GM12878 (cell line): ENCODE measurements at regions not wholly inside any gene's neighbourhood (a gene's known extent, or its start where the extent isn't known, plus 50 kb on each side); places are given as distances from the start of the nearest gene placed in this dataset.

Experiments used
- ATAC-seq: fragments of 200-7000 bp; cut with Tn5 transposase; 3 replicates; pipeline ENCODE4 v1.9.1; 2020; ENCODE audit warnings: mild to moderate bottlenecking, moderate library complexity
- BruUV-seq: library from RNA; stranded (reverse); fragments of 400-500 nt; replicated peaks from 2 replicates; lab custom pipeline; 2021; lab: Mats Ljungman, UMichigan
- CTCF ChIA-PET: fragments of 300-600 bp; sonication (Branson Sonifier 250); formaldehyde crosslinking; extraction: SDS; loops from one replicate; lab custom pipeline; 2021; ENCODE audit warnings: inconsistent platforms; lab: Yijun Ruan, JAX
- POLR2A ChIA-PET: fragments of 350-600 bp; formaldehyde crosslinking; extraction: SDS; loops from one replicate; lab custom pipeline; 2021; ENCODE audit warnings: inconsistent platforms; lab: Charles Lee
- RAD21 ChIA-PET: fragments of 300-600 bp; sonication (Branson Sonifier 250); formaldehyde crosslinking; loops from one replicate; lab custom pipeline; 2023; ENCODE audit warnings: antibody characterized with exemption; ENCODE audit not compliant: unreplicated experiment; lab: Charles Lee
- SMC1A ChIA-PET: fragments of 300-600 bp; sonication (Branson Sonifier 250); formaldehyde crosslinking; loops from one replicate; lab custom pipeline; 2023; ENCODE audit not compliant: unreplicated experiment, uncharacterized antibody; lab: Charles Lee
- DNase-seq: peaks from one replicate; pipeline ENCODE4 v3.0.0-alpha.2; 2011; ENCODE audit warnings: low read depth, low spot score
- FAIRE-seq: peaks from 3 replicates; lab custom pipeline; 2011; peaks lifted over from hg19 to GRCh38; lab: Jason Lieb, UNC
- H2AFZ ChIP-seq: 2 replicates; pipeline ENCODE4 v1.6.0; 2011; ENCODE audit warnings: low read depth, low read length, control low read depth; ENCODE audit not compliant: control insufficient read depth
- H3K27ac ChIP-seq: 2 replicates; pipeline ENCODE4 v1.5.1; 2011; ENCODE audit warnings: control low read depth; ENCODE audit not compliant: control insufficient read depth, insufficient read depth
- H3K27me3 ChIP-seq, 2 experiments: replicated peaks in 1 of 2; 2 replicates each; pipeline versions ENCODE4 v1.6.0 to v1.6.1; 2011; ENCODE audit warnings: low read length in 1 of 2; ENCODE audit not compliant: control insufficient read depth in 2 of 2, insufficient read depth in 2 of 2
- H3K36me3 ChIP-seq, 2 experiments: 2 replicates each; pipeline ENCODE4 v1.5.1; 2011; ENCODE audit warnings: low read length in 1 of 2; ENCODE audit not compliant: control insufficient read depth in 2 of 2, insufficient read depth in 2 of 2
- H3K4me1 ChIP-seq: 2 replicates; pipeline ENCODE4 v1.6.1; 2011; ENCODE audit warnings: mild to moderate bottlenecking, low read length, moderate library complexity, mixed read lengths; ENCODE audit not compliant: control insufficient read depth, insufficient read depth
- H3K4me2 ChIP-seq: 2 replicates; pipeline ENCODE4 v1.6.0; 2011; ENCODE audit warnings: control low read depth; ENCODE audit not compliant: control insufficient read depth, insufficient read depth
- H3K4me3 ChIP-seq: fragments of 200-600 bp; sonication (generic); 2 replicates; pipeline ENCODE4 v1.5.1; 2016
- H3K79me2 ChIP-seq: 2 replicates; pipeline ENCODE4 v1.6.0; 2011; ENCODE audit warnings: low read length; ENCODE audit not compliant: control insufficient read depth, insufficient read depth
- H3K9ac ChIP-seq: 2 replicates; pipeline ENCODE4 v1.8.0; 2011; ENCODE audit warnings: low read length, control low read depth, mixed read lengths; ENCODE audit not compliant: control insufficient read depth, insufficient read depth
- H3K9me3 ChIP-seq: replicated peaks from 3 replicates; pipeline ENCODE4 v1.5.1; 2011; ENCODE audit warnings: mild to moderate bottlenecking, low read length; ENCODE audit not compliant: control insufficient read depth, insufficient read depth
- H4K20me1 ChIP-seq: 2 replicates; pipeline ENCODE4 v1.6.0; 2011; ENCODE audit not compliant: control insufficient read depth, insufficient read depth
- BRCA1 ChIP-seq: IDR thresholded peaks from 2 replicates; pipeline ENCODE4 v1.6.1; 2011; ENCODE audit warnings: low read depth, low read length, improper control_type of control experiment
- CREB1 ChIP-seq: IDR thresholded peaks from 2 replicates; pipeline ENCODE4 v1.6.1; 2012; ENCODE audit warnings: low read depth, mild to moderate bottlenecking, inconsistent platforms
- CREM ChIP-seq: IDR thresholded peaks from 2 replicates; pipeline ENCODE4 v1.6.1; 2014; ENCODE audit warnings: antibody characterized with exemption, low read depth
- ETV6 ChIP-seq, 2 experiments: fragments of 450-650 bp in 1 of 2; IDR thresholded peaks in 1 of 2; conservative IDR thresholded peaks in 1 of 2; 2 replicates each; pipeline ENCODE4 v1.6.1; 2014; ENCODE audit warnings: antibody characterized with exemption in 1 of 2, borderline replicate concordance in 1 of 2, low read depth in 1 of 2, mild to moderate bottlenecking in 1 of 2, moderate library complexity in 1 of 2
- HSF1 ChIP-seq: fragments of 150-350 bp; IDR thresholded peaks from 2 replicates; pipeline ENCODE4 v1.6.1; 2014; ENCODE audit warnings: mild to moderate bottlenecking, low read depth, low read length
- MTA2 ChIP-seq: fragments of 450-650 bp; IDR thresholded peaks from 2 replicates; pipeline ENCODE4 v1.6.1; 2016; ENCODE audit warnings: low read depth, mild to moderate bottlenecking, moderate library complexity
- MXI1 ChIP-seq: fragments of 150-350 bp; IDR thresholded peaks from 2 replicates; pipeline ENCODE4 v1.6.1; 2011; ENCODE audit warnings: low read depth, mild to moderate bottlenecking, inconsistent platforms, low read length, improper control_type of control experiment
- NR2C2 ChIP-seq: IDR thresholded peaks from 2 replicates; pipeline ENCODE4 v1.6.1; 2011; ENCODE audit warnings: borderline replicate concordance, low read depth; ENCODE audit not compliant: control insufficient read depth, insufficient read length
- RELA ChIP-seq: fragments of 450-650 bp; IDR thresholded peaks from 2 replicates; pipeline ENCODE4 v1.8.0; 2014; ENCODE audit warnings: borderline replicate concordance; ENCODE audit not compliant: partially characterized antibody
- SIX5 ChIP-seq: IDR thresholded peaks from 2 replicates; pipeline ENCODE4 v1.6.1; 2011; ENCODE audit warnings: mild to moderate bottlenecking, low read depth, low read length, moderate library complexity; ENCODE audit not compliant: severe bottlenecking
- YBX1 ChIP-seq: fragments of 450-650 bp; IDR thresholded peaks from 2 replicates; pipeline ENCODE4 v1.6.1; 2016; ENCODE audit warnings: antibody characterized with exemption
- WGBS: methylation state at CpG from one replicate; pipeline ENCODE4 v1.1.6; 2016; ENCODE audit warnings: low lambda C conversion rate; ENCODE audit not compliant: insufficient replicate concordance, insufficient coverage; ENCODE audit errors: missing lambda C conversion rate; 5-methylcytosine and 5-hydroxymethylcytosine counted together
- in situ Hi-C: fragments of 300-500 bp; cut with MboI; formaldehyde crosslinking; loops from 9 replicates; pipeline ENCODE4 v1.14.3; 2018; ENCODE audit warnings: mixed read lengths
- intact Hi-C: fragments of 100-400 bp; cut with micrococcal nuclease; formaldehyde crosslinking; loops from one replicate; pipeline ENCODE4 v1.14.2; 2022; ENCODE audit not compliant: unreplicated experiment

- Histone ChIP-seq H3K4me3 (no peak overlapping the region), H3K4me2 (no peak overlapping the region), H4K20me1 (no peaks in the 10 kb centered on the region), H2AFZ (no peak overlapping the region), H3K9me3 (no peaks in the 10 kb centered on the region), H3K36me3 (no peaks in the 10 kb centered on the region), H3K4me1 (no peaks in the 10 kb centered on the region), H3K9ac (no peak overlapping the region), H3K27me3 (no peaks in the 10 kb centered on the region), H3K27ac (no peak overlapping the region), H3K79me2 (no peaks in the 10 kb centered on the region)
- in situ Hi-C loops (no loop called here), intact Hi-C loops (no loop called here)
- RAD21 ChIA-PET = no interaction called here
- SMC1A ChIA-PET = interaction anchor here (1.0 kb wide), 1 partner anchor 82 kb away, joined by 3 read pairs; no protein-coding TSS in a partner anchor
- no TSS peak for BruUV-seq
- CTCF ChIA-PET = no interaction called here
- 28% methylated on average over 15 of the region's 15 CpGs for WGBS
- no peak for ATAC-seq
- no peak for TF ChIP-seq RELA
- no peak for TF ChIP-seq BRCA1
- TF ChIP-seq SIX5 = no peak
- TF ChIP-seq ETV6 (conservative IDR thresholded peaks at IDR 0.05 in 1 of 2, IDR thresholded peaks at IDR 0.05 in 1 of 2; ENCODE audit: borderline replicate concordance in 1 of 2, low read depth in 1 of 2) = no peak
- no peak for TF ChIP-seq CREB1
- TF ChIP-seq NR2C2 = no peak
- no peak for TF ChIP-seq CREM
- TF ChIP-seq MTA2 = no peak
- TF ChIP-seq MXI1 = no peak
- no peak for TF ChIP-seq HSF1
- TF ChIP-seq YBX1 = no peak
- no peak for FAIRE-seq
- DNase-seq = no peak
- POLR2A ChIA-PET = no interaction called here
These were observed 76.2 kb downstream of the IGLL1 start for GRCh38 chr22:23503736-23504440.
